MM.1S (cell line): ENCODE measurements at regions not wholly inside any gene's neighbourhood (a gene's known extent, or its start where the extent isn't known, plus 50 kb on each side); places are given as distances from the start of the nearest gene placed in this dataset.

Experiments
- DNase-seq: peaks from one replicate; pipeline ENCODE4 v3.0.0-alpha.2; 2015
- H2AFZ ChIP-seq: fragments of 300-600 bp; sonication (generic); 2 replicates; pipeline ENCODE4 v1.6.0; 2016; ENCODE audit warnings: antibody characterized with exemption, low read length
- H3F3A ChIP-seq: fragments of 300-600 bp; sonication (generic); 2 replicates; pipeline ENCODE4 v1.6.1; 2016; ENCODE audit warnings: mild to moderate bottlenecking, antibody characterized with exemption, low read length, moderate library complexity, mixed read lengths; ENCODE audit not compliant: insufficient read depth
- H3K27ac ChIP-seq: fragments of 300-600 bp; sonication (generic); 2 replicates; pipeline ENCODE4 v1.5.1; 2016; ENCODE audit warnings: mild to moderate bottlenecking, low read length
- H3K27me3 ChIP-seq: fragments of 300-600 bp; sonication (generic); replicated peaks from 2 replicates; pipeline ENCODE4 v1.6.0; 2016; ENCODE audit warnings: low read length; ENCODE audit not compliant: insufficient read depth
- H3K36me3 ChIP-seq: fragments of 300-600 bp; sonication (generic); replicated peaks from 2 replicates; pipeline ENCODE4 v1.6.1; 2016; ENCODE audit warnings: mild to moderate bottlenecking, low read length, mixed read lengths; ENCODE audit not compliant: insufficient read depth
- H3K4me1 ChIP-seq: fragments of 300-600 bp; sonication (generic); 2 replicates; pipeline ENCODE4 v1.6.1; 2016; ENCODE audit warnings: low read length, mixed read lengths
- H3K4me2 ChIP-seq: fragments of 300-600 bp; sonication (generic); 2 replicates; pipeline ENCODE4 v1.6.0; 2016; ENCODE audit warnings: low read depth, low read length
- H3K4me3 ChIP-seq: fragments of 300-600 bp; sonication (generic); 2 replicates; pipeline ENCODE4 v1.5.1; 2016; ENCODE audit warnings: low read length, mixed read lengths
- H3K79me2 ChIP-seq: fragments of 300-600 bp; sonication (generic); 2 replicates; pipeline ENCODE4 v1.6.1; 2016; ENCODE audit warnings: mixed run types, low read length, mixed read lengths
- H3K9ac ChIP-seq: fragments of 300-600 bp; sonication (generic); 2 replicates; pipeline ENCODE4 v1.6.1; 2016; ENCODE audit warnings: low read length, mixed read lengths
- H3K9me2 ChIP-seq: fragments of 300-600 bp; sonication (generic); replicated peaks from 2 replicates; pipeline ENCODE4 v1.6.1; 2016; ENCODE audit warnings: mild to moderate bottlenecking, low read length, mixed read lengths; ENCODE audit not compliant: insufficient read depth
- H3K9me3 ChIP-seq: fragments of 300-600 bp; sonication (generic); replicated peaks from 2 replicates; pipeline ENCODE4 v1.6.1; 2016; ENCODE audit warnings: mild to moderate bottlenecking, low read length, mixed read lengths; ENCODE audit not compliant: insufficient read depth
- H4K20me1 ChIP-seq: fragments of 300-600 bp; sonication (generic); 2 replicates; pipeline ENCODE4 v1.6.1; 2016; ENCODE audit warnings: mild to moderate bottlenecking, low read length, moderate library complexity, mixed read lengths; ENCODE audit not compliant: insufficient read depth
- CTCF ChIP-seq: fragments of 300-600 bp; sonication (generic); IDR thresholded peaks from 2 replicates; pipeline ENCODE4 v1.5.1; 2016; ENCODE audit warnings: antibody characterized with exemption, low read length, mixed read lengths
- EZH2 ChIP-seq: fragments of 300-600 bp; sonication (generic); optimal IDR thresholded peaks from 2 replicates; pipeline ENCODE3; 2017; ENCODE audit warnings: low read depth, mild to moderate bottlenecking, antibody characterized with exemption, low read length, mixed read lengths
- EZH2phosphoT487 ChIP-seq: fragments of 300-600 bp; sonication (generic); IDR thresholded peaks from 2 replicates; pipeline ENCODE4 v1.6.1; 2018; ENCODE audit warnings: antibody characterized with exemption, low read length

DNA sequence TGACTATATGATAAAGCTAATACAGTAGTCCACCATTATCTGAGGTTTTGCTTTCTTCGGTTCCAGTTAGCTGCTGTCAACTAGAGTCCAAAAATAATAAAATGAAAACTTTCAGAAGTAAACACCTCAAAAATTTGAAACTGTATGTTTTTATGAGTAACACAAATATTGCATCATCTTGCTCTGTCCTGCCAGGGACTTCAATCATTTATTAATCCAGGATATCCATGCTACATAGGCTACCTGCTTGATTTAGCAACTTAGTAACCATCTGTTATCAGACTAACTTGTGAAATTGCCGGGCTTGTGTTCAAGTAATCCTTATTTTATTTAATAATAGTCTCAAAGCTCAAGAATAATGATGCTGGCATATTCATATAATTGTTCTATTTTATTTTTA, 1537.8 kb upstream of the PABPC4L start:
- no peak for DNase-seq
- H3K9me3 ChIP-seq, result no peaks in the 10 kb centered on the region
- H3K4me3 ChIP-seq, result no peak overlapping the region
- H3K4me1 ChIP-seq, result no peaks in the 10 kb centered on the region
- H3K36me3 ChIP-seq, result no peaks in the 10 kb centered on the region
- no peaks in the 10 kb centered on the region for H3K9me2 ChIP-seq
- H4K20me1 ChIP-seq, result no peaks in the 10 kb centered on the region
- H3K9ac ChIP-seq, result no peak overlapping the region
- H3K4me2 ChIP-seq, result no peak overlapping the region
- no peaks in the 10 kb centered on the region for H3K27me3 ChIP-seq
- no peak overlapping the region for H3K27ac ChIP-seq
- no peak for TF ChIP-seq EZH2phosphoT487
- no peak for TF ChIP-seq EZH2
- TF ChIP-seq CTCF, result no peak
- H2AFZ ChIP-seq, result no peak overlapping the region
- no peaks in the 10 kb centered on the region for H3K79me2 ChIP-seq
- H3F3A ChIP-seq, result no peaks in the 10 kb centered on the region

DNA sequence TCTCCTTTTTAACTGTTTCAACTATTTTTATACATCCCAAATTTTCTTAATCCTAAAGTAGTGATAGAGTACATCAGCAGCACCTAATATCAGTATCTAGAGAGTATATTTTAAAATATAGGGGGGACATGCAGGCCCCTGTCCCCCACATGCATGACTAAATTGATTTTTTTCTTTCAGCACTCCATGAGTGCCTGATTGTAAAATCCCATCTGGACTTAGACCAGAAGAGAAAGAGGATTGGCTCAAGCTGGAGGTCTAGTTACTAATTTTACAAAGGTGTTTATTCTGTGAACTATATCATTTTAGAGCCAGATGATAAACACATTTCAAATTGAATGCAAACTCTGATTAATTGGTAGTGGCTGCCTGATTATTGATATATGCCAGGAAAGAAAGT, 1533.9 kb upstream of the PABPC4L start:
- Histone ChIP-seq H3K4me2 (no peak overlapping the region), H4K20me1 (no peaks in the 10 kb centered on the region), H3K9ac (no peak overlapping the region), H3K4me1 (no peaks in the 10 kb centered on the region), H3K27me3 (no peaks in the 10 kb centered on the region), H3K36me3 (no peaks in the 10 kb centered on the region), H3F3A (no peaks in the 10 kb centered on the region), H3K27ac (no peak overlapping the region), H3K4me3 (no peak overlapping the region), H3K9me2 (no peaks in the 10 kb centered on the region), H3K79me2 (no peaks in the 10 kb centered on the region), H2AFZ (no peak overlapping the region), H3K9me3 (no peaks in the 10 kb centered on the region)
- no peak for TF ChIP-seq EZH2phosphoT487
- TF ChIP-seq CTCF, result no peak
- no peak for TF ChIP-seq EZH2
- DNase-seq, result no peak

DNA sequence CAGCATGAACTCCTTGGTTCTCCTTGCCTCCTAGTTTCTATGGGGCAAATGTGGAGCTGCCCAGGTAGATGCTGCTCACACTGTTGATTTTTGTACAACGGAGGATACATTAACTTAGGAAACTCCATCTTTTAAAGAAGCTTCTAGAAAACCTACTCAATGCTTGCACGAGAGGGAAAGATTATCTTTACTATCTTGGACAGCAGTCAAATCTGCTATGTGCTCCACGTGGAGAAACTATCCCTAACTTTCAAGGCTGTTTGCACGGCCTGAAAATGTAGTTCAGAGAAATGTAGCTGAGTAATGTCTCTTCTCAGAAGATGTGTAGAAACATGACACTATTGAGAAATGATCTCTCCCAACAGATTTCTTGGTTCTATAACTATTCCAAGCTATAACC, 1530.9 kb upstream of the PABPC4L start:
- H3K9ac ChIP-seq, result no peak overlapping the region
- no peak overlapping the region for H3K27ac ChIP-seq
- H3K36me3 ChIP-seq, result no peaks in the 10 kb centered on the region
- no peak overlapping the region for H3K4me3 ChIP-seq
- no peaks in the 10 kb centered on the region for H3K9me3 ChIP-seq
- H4K20me1 ChIP-seq, result no peaks in the 10 kb centered on the region
- no peaks in the 10 kb centered on the region for H3F3A ChIP-seq
- no peaks in the 10 kb centered on the region for H3K27me3 ChIP-seq
- no peaks in the 10 kb centered on the region for H3K9me2 ChIP-seq
- no peaks in the 10 kb centered on the region for H3K79me2 ChIP-seq
- no peak overlapping the region for H2AFZ ChIP-seq
- H3K4me2 ChIP-seq, result no peak overlapping the region
- no peaks in the 10 kb centered on the region for H3K4me1 ChIP-seq
- DNase-seq, result no peak
- no peak for TF ChIP-seq EZH2
- TF ChIP-seq EZH2phosphoT487, result no peak
- TF ChIP-seq CTCF, result no peak

DNA sequence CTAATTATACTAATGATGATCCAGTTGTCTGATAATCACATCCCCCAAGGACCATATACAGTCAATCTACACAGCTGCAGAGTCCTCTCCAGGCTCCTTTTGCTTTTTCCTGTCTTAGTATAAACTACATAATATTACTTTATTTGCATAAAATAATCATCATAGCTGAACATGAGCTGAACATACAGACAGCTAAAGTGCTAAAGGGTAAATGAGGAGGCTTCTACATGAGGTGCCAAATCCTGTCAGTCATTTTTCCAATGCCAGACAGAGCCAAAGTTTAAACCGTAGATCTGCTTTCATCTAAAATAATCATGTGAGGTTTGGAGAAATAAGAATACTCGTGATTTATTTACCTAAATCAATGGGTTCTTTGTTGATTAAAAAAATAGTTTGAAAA, 1530.1 kb upstream of the PABPC4L start:
- H3K4me2 ChIP-seq, result no peak overlapping the region
- DNase-seq, result no peak
- no peaks in the 10 kb centered on the region for H3K4me1 ChIP-seq
- H3K27me3 ChIP-seq, result no peaks in the 10 kb centered on the region
- H2AFZ ChIP-seq, result no peak overlapping the region
- H3F3A ChIP-seq, result no peaks in the 10 kb centered on the region
- H3K27ac ChIP-seq, result no peak overlapping the region
- H3K36me3 ChIP-seq, result no peaks in the 10 kb centered on the region
- H3K4me3 ChIP-seq, result no peak overlapping the region
- no peaks in the 10 kb centered on the region for H3K9me3 ChIP-seq
- no peaks in the 10 kb centered on the region for H3K79me2 ChIP-seq
- H3K9ac ChIP-seq, result no peak overlapping the region
- H3K9me2 ChIP-seq, result no peaks in the 10 kb centered on the region
- no peaks in the 10 kb centered on the region for H4K20me1 ChIP-seq
- TF ChIP-seq CTCF (no peak), EZH2 (no peak), EZH2phosphoT487 (no peak)
